SW 1271 (cell line): ENCODE measurements at regions not wholly inside any gene's neighbourhood (a gene's known extent, or its start where the extent isn't known, plus 50 kb on each side); places are given as distances from the start of the nearest gene placed in this dataset.
"Not testable (repeated sequence)": the region's sequence is repeated elsewhere in the genome, so short reads cannot be mapped to it uniquely, and the experiment has no call there.

Experiments
- DNase-seq, 2 experiments: peaks; one replicate each; lab custom pipeline; 2025; lab: John Stamatoyannopoulos, UW

GRCh38 chr3:14272959-14273560 lies 94.4 kb downstream of the LSM3 start:
- DNase-seq = not testable (repeated sequence)

- no peak for DNase-seq
These were observed 95.4 kb downstream of the LSM3 start for GRCh38 chr3:14273901-14274611.

- DNase-seq = peak in 1 of 2 experiments; percentile 33
These were observed 96.0 kb downstream of the LSM3 start for GRCh38 chr3:14274612-14274936.

GRCh38 chr3:14274999-14275961 lies 96.7 kb downstream of the LSM3 start:
- DNase-seq = peak in 1 of 2 experiments; percentile 20

- no peak for DNase-seq
These were observed 97.6 kb downstream of the LSM3 start for GRCh38 chr3:14275962-14276909.

- no peak for DNase-seq
These were observed 98.9 kb downstream of the LSM3 start for GRCh38 chr3:14277557-14277956.

GRCh38 chr3:14278265-14278798 lies 99.7 kb downstream of the LSM3 start:
- no peak for DNase-seq

- DNase-seq = no peak
These were observed 100.4 kb downstream of the LSM3 start for GRCh38 chr3:14278799-14279625.

- no peak for DNase-seq
These were observed 101.0 kb downstream of the LSM3 start for GRCh38 chr3:14279626-14280061.

GRCh38 chr3:14280326-14280725 lies 101.7 kb downstream of the LSM3 start:
- DNase-seq = no peak

GRCh38 chr3:14281053-14281452 lies 102.4 kb downstream of the LSM3 start:
- no peak for DNase-seq

- no peak for DNase-seq
These were observed 103.5 kb downstream of the LSM3 start for GRCh38 chr3:14282001-14282705.

- no peak for DNase-seq
These were observed 104.1 kb downstream of the LSM3 start for GRCh38 chr3:14282706-14283075.

GRCh38 chr3:14283092-14283812 lies 104.6 kb downstream of the LSM3 start:
- no peak for DNase-seq

- DNase-seq = no peak
These were observed 105.3 kb downstream of the LSM3 start for GRCh38 chr3:14283813-14284438.

GRCh38 chr3:14284694-14285547 lies 106.3 kb downstream of the LSM3 start:
- no peak for DNase-seq

GRCh38 chr3:14285548-14285925 lies 106.9 kb downstream of the LSM3 start:
- no peak for DNase-seq
